ENCODE measurements at regions not wholly inside any gene's neighbourhood (a gene's known extent, or its start where the extent isn't known, plus 50 kb on each side); places are given as distances from the start of the nearest gene placed in this dataset.

DNA sequence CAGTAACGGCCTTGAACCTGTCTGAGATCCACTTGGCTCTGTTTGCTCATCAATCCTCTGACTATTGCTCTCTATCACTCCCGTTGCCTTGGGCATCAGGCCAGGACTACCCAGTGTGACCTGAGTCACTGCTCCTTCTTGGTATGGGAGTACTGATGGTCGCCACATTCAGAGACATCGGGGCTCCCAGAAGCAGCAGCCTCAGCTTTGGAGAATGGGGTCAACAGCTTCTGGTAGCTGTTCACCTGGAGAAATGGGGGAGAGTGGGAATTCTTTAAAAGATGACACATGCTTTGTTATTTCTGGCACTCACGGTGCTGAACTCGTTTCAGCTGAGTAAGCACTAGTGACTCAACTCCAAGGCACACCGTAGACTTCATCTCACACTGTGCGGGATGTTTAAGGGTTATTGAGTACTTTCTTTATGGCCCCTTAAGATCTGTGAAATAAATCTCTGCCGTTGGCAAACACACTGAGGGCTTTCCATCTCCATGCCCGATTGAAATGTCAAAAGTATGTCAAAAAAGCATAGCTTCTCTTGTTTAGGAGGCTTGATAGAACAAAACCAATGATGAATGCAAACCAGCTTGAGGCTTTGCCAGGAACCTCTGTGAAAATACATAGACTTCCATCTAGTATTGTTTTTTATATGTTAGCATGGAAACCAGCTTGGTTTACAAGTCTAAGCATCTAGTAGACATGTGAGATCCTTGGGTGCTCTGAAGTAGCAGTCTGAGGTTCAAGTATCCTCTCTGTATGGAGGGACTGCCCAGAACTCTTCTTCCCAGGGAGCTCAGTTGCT, 333.1 kb downstream of the CXCL12 start:
- Histone ChIP-seq H3K9me3 (ENCODE audit: insufficient read depth, low read length) (no peaks in the 10 kb centered on the region), H3K27me3 (ENCODE audit: low read depth, low read length) (no peaks in the 10 kb centered on the region), H3K36me3 (replicated peaks; ENCODE audit: low read depth, low read length) (no peaks in the 10 kb centered on the region), H3K4me2 (ENCODE audit: low read length) (no peak overlapping the region), H3K4me3 (ENCODE audit: low read length) (no peak overlapping the region), H4K20me1 (ENCODE audit: insufficient read depth, low read length) (no peaks in the 10 kb centered on the region), H3K79me2 (ENCODE audit: low read length) (no peaks in the 10 kb centered on the region), H2AFZ (ENCODE audit: low read depth, low read length) (no peak overlapping the region), H3K27ac (ENCODE audit: low read length) (no peak overlapping the region), H3K9ac (ENCODE audit: low read length) (no peak overlapping the region), H3K4me1 (ENCODE audit: low read length) (no peaks in the 10 kb centered on the region)
- TF ChIP-seq, protein P1, sequence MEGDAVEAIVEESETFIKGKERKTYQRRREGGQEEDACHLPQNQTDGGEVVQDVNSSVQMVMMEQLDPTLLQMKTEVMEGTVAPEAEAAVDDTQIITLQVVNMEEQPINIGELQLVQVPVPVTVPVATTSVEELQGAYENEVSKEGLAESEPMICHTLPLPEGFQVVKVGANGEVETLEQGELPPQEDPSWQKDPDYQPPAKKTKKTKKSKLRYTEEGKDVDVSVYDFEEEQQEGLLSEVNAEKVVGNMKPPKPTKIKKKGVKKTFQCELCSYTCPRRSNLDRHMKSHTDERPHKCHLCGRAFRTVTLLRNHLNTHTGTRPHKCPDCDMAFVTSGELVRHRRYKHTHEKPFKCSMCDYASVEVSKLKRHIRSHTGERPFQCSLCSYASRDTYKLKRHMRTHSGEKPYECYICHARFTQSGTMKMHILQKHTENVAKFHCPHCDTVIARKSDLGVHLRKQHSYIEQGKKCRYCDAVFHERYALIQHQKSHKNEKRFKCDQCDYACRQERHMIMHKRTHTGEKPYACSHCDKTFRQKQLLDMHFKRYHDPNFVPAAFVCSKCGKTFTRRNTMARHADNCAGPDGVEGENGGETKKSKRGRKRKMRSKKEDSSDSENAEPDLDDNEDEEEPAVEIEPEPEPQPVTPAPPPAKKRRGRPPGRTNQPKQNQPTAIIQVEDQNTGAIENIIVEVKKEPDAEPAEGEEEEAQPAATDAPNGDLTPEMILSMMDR (IDR thresholded peaks at IDR 0.05; ENCODE audit: low read depth, low read length): no peak
- TF ChIP-seq EZH2phosphoT487 (IDR thresholded peaks at IDR 0.05; ENCODE audit: low read depth): no peak

DNA sequence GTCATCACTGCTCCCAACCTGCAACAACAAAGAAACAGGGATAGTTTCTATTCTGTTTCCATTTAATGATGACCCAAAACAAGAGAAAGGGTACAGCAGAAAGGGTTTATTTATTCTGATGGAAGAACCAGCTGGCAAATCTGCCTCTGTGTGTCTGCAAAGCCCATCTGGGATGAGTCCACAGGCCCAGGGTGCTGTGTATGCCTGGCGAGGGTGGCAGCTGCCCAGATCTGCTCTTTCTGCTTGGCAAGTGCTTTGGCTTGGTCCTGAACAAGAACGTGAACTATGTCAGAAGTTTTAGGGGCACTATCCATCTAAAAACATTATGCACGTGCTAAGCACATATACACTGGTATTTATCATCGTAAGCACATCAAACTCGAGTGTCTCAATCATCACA, 333.8 kb downstream of the CXCL12 start:
- Histone ChIP-seq H3K4me3 (ENCODE audit: low read length) (no peak overlapping the region), H3K9ac (ENCODE audit: low read length) (no peak overlapping the region), H3K79me2 (ENCODE audit: low read length) (no peaks in the 10 kb centered on the region), H3K27ac (ENCODE audit: low read length) (no peak overlapping the region), H3K36me3 (replicated peaks; ENCODE audit: low read depth, low read length) (no peaks in the 10 kb centered on the region), H3K4me1 (ENCODE audit: low read length) (no peaks in the 10 kb centered on the region), H2AFZ (ENCODE audit: low read depth, low read length) (no peak overlapping the region), H3K9me3 (ENCODE audit: insufficient read depth, low read length) (no peaks in the 10 kb centered on the region), H3K4me2 (ENCODE audit: low read length) (no peak overlapping the region), H4K20me1 (ENCODE audit: insufficient read depth, low read length) (no peaks in the 10 kb centered on the region), H3K27me3 (ENCODE audit: low read depth, low read length) (no peaks in the 10 kb centered on the region)
- TF ChIP-seq, protein P1 (IDR thresholded peaks at IDR 0.05; ENCODE audit: low read depth, low read length): no peak
- no peak for TF ChIP-seq EZH2phosphoT487 (IDR thresholded peaks at IDR 0.05; ENCODE audit: low read depth)

DNA sequence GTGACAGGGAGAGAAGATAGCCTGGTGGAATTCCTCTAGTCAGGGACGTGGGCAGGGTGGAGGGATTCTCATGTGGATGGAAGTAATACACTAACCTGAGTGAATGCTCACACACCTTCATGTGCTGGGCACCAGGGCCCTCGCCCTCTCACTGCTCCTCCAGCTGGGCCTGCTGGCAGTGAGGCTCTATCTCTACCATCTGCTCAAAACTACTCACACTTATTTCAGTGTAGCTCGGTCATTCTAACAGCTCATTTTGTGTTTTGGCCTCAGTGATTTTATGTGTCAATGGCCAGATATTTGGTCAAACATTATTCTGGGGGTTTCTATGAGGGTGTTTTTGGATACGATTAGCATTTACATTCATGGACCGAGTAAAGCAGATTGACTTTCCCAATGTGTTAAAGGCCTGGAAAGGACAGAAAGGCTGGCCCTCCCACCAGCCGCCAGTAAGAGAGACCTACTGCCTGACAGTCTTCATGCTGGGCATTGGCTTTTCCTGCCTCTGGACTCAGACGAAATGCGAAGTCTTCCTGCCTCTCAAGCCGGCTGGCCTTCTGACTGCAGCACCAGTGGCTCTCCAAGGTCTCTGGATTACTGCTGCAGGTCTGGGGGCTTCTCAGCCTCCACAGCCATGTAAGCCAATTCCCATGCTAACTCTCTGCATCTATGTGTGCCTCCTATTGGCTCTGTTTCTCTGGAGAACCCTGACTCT, 335.4 kb downstream of the CXCL12 start:
- TF ChIP-seq EZH2phosphoT487 (IDR thresholded peaks at IDR 0.05; ENCODE audit: low read depth): no peak
- TF ChIP-seq, protein P1 (IDR thresholded peaks at IDR 0.05; ENCODE audit: low read depth, low read length): no peak
- H3K36me3 ChIP-seq (replicated peaks; ENCODE audit: low read depth, low read length): no peaks in the 10 kb centered on the region
- H3K4me2 ChIP-seq (ENCODE audit: low read length): no peak overlapping the region
- H3K4me1 ChIP-seq (ENCODE audit: low read length): no peaks in the 10 kb centered on the region
- H4K20me1 ChIP-seq (ENCODE audit: insufficient read depth, low read length): no peaks in the 10 kb centered on the region
- H3K9me3 ChIP-seq (ENCODE audit: insufficient read depth, low read length): no peaks in the 10 kb centered on the region
- no peak overlapping the region for H2AFZ ChIP-seq (ENCODE audit: low read depth, low read length)
- no peak overlapping the region for H3K27ac ChIP-seq (ENCODE audit: low read length)
- H3K27me3 ChIP-seq (ENCODE audit: low read depth, low read length): no peaks in the 10 kb centered on the region
- H3K9ac ChIP-seq (ENCODE audit: low read length): no peak overlapping the region
- no peak overlapping the region for H3K4me3 ChIP-seq (ENCODE audit: low read length)
- H3K79me2 ChIP-seq (ENCODE audit: low read length): no peaks in the 10 kb centered on the region

DNA sequence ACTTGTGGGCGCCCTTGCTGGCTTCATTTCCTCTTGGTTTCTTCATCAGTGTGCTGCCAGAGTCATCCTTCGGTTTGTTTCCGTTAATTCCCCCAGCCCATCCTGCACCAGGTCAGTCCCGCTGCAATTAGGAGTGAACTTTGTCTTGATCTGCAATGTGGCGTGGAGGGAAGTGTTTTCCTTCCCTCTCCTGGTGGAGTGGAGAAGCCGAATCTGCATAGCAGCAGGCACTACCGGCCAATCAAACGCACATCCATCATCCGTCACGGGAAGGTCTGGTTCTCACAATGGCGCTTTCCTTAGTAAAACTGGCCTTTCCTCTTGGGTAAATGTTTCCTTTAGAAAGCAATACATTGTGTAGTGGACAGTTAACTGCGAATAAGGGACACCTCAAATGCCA, 337.5 kb downstream of the CXCL12 start:
- Histone ChIP-seq H3K9me3 (ENCODE audit: insufficient read depth, low read length) (no peaks in the 10 kb centered on the region), H3K27ac (ENCODE audit: low read length) (no peak overlapping the region), H3K36me3 (replicated peaks; ENCODE audit: low read depth, low read length) (no peaks in the 10 kb centered on the region), H3K4me3 (ENCODE audit: low read length) (no peak overlapping the region), H2AFZ (ENCODE audit: low read depth, low read length) (no peak overlapping the region), H3K4me1 (ENCODE audit: low read length) (no peaks in the 10 kb centered on the region), H3K9ac (ENCODE audit: low read length) (no peak overlapping the region), H3K27me3 (ENCODE audit: low read depth, low read length) (no peaks in the 10 kb centered on the region), H3K4me2 (ENCODE audit: low read length) (no peak overlapping the region), H3K79me2 (ENCODE audit: low read length) (no peaks in the 10 kb centered on the region), H4K20me1 (ENCODE audit: insufficient read depth, low read length) (no peaks in the 10 kb centered on the region)
- TF ChIP-seq, protein P1 (IDR thresholded peaks at IDR 0.05; ENCODE audit: low read depth, low read length): no peak
- TF ChIP-seq EZH2phosphoT487 (IDR thresholded peaks at IDR 0.05; ENCODE audit: low read depth): no peak
